ENCODE measurements at regions not wholly inside any gene's neighbourhood (a gene's known extent, or its start where the extent isn't known, plus 50 kb on each side); places are given as distances from the start of the nearest gene placed in this dataset.

- H3K9me3 Mint-ChIP-seq: peaks cover 57 to 62% of the 10 kb centered on the region in 2 experiments
- Histone ChIP-seq H3K23me2 (ENCODE audit: insufficient read length, low read depth, low read length, poor library complexity, severe bottlenecking) (no peaks in the 10 kb centered on the region), H3K56ac (ENCODE audit: insufficient read length, low read depth, low read length) (no peak overlapping the region), H3K4me2 (ENCODE audit: insufficient read depth, insufficient read length, low read length) (no peak overlapping the region), H2BK15ac (ENCODE audit: low read depth, low read length) (no peak overlapping the region), H2BK120ac (ENCODE audit: low read depth, low read length, poor library complexity, severe bottlenecking) (no peak overlapping the region), H3K4ac (ENCODE audit: low read depth, low read length) (no peak overlapping the region), H3K4me1 (ENCODE audit: insufficient read depth, low read length) (no peaks in the 10 kb centered on the region), H2AK5ac (ENCODE audit: insufficient read length, low read length) (no peak overlapping the region), H3K9ac (ENCODE audit: extremely low read depth, insufficient read length, low read length) (no peak overlapping the region), H3K27ac (ENCODE audit: insufficient read length, low read depth, low read length) (no peak overlapping the region), H3K27me3 (ENCODE audit: insufficient read depth, low read length) (no peaks in the 10 kb centered on the region), H4K20me1 (ENCODE audit: control insufficient read depth, insufficient read depth, insufficient read length) (no peaks in the 10 kb centered on the region), H3K14ac (ENCODE audit: insufficient read depth, low read length) (no peak overlapping the region), H3T11ph (ENCODE audit: low read length) (no peak overlapping the region), H4K5ac (ENCODE audit: insufficient read length, low read depth, low read length) (no peak overlapping the region), H2BK20ac (ENCODE audit: low read depth, low read length, poor library complexity, severe bottlenecking) (no peak overlapping the region), H2BK5ac (ENCODE audit: insufficient read length, low read length) (no peak overlapping the region), H3K79me2 (ENCODE audit: insufficient read depth, low read length) (no peaks in the 10 kb centered on the region), H2AFZ (ENCODE audit: low read length) (no peak overlapping the region), H3K79me1 (ENCODE audit: insufficient read depth, low read depth, low read length, poor library complexity, severe bottlenecking) (no peaks in the 10 kb centered on the region), H3K18ac (ENCODE audit: insufficient read length, low read depth, low read length) (no peak overlapping the region), H4K8ac (replicated peaks; ENCODE audit: insufficient read length, low read depth, low read length) (no peak overlapping the region), H3K23ac (ENCODE audit: insufficient read length, low read depth, low read length) (no peak overlapping the region), H2BK12ac (ENCODE audit: insufficient read length, low read depth, low read length) (no peak overlapping the region), H4K91ac (ENCODE audit: insufficient read length, low read depth, low read length) (no peak overlapping the region), H3K9me3 (ENCODE audit: control insufficient read depth, low read depth, low read length) (peaks cover 59% of the 10 kb centered on the region)
- no peak overlapping the region for H3K4me3 Mint-ChIP-seq
- TF ChIP-seq CTCF (conservative IDR thresholded peaks at IDR 0.05): no peak
- whole genome bisulfite sequencing (ENCODE audit: extremely low coverage, insufficient read length, low lambda C conversion rate): no CpG with 5 or more reads among the region's 2 CpGs
- no peak for DNase-seq
- H3K27me3 Mint-ChIP-seq (ENCODE audit: low read depth): peaks cover 71% of the 10 kb centered on the region
- peaks cover 0 to 3% (median 3%) of the 10 kb centered on the region in 3 experiments; a peak in 2 of 7 replicates for H3K36me3 Mint-ChIP-seq (ENCODE audit: insufficient read depth in 1 of 3, low read depth in 3 of 3)
- no peak overlapping the region for H3K27ac Mint-ChIP-seq
- peaks cover 11 to 12% of the 10 kb centered on the region in 2 experiments for H3K4me1 Mint-ChIP-seq
These were observed 162.4 kb upstream of the FMR1 start for GRCh38 chrX:147749308-147749707.

Data from H9 (cell line).